GM18508 (cell line): ENCODE measurements at regions not wholly inside any gene's neighbourhood (a gene's known extent, or its start where the extent isn't known, plus 50 kb on each side); places are given as distances from the start of the nearest gene placed in this dataset.
"Not testable (repeated sequence)": the region's sequence is repeated elsewhere in the genome, so short reads cannot be mapped to it uniquely, and the experiment has no call there.

Experiments used
- ATAC-seq: cut with Tn5 transposase; IDR thresholded peaks from one replicate; pipeline ENCODE4 v1.9.1; 2021; ENCODE audit warnings: moderate number of reproducible peaks; ENCODE audit not compliant: insufficient read depth, unreplicated experiment

DNA sequence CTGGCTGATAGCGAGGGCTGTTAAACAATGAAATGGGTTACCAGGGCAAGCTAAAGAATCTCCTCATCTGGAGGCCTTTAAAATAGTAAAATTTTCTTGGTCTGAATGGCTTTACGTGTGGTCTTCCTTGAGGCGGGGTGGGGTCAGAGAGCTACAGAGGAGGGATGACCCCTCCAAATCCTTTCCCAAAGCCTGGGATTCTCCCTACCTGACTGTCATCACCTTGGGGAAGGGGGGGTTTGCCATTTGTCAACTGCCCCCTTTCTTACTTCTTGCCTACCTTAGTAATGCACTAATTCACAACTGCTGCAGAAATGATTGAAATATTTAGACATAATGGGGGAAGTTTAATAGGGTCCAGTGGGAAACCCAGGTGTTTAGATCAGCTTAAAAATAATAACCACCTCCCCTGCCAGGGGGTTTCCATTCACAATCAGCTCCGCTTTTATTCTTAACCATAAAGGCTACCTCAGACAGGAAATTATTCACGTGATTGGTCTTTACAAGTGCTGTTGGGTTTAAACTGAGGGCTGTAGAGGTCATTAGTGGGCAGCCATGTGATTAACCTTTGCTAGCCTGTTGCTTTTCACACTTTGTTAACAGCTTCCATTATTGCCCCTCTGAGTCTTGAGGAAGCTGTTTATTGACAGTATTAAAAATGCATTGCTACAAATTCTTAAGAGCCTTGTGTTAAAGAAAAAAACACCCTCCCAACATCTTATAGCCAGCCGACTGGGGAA is 276.5 kb upstream of the ATP11B start:
- ATAC-seq = no peak

DNA sequence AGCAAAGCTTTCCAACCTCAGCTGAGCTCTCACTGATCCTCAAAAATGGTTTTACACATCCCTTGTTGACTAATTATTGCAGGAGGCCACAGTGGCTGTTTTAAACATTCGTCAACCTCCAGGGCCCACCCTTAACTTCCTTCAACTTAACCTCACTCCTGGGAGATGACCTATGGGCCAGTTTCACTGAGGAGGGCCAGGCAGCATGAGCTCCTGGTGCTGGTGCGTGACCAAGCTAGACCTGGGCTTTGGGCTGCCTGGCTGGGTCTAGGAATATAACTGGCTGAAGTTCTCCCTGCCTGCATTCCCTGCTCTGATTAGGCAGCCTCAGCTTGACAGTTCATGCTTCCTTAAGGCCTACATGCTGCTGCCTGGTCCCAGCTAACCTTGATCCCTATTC is 273.7 kb upstream of the ATP11B start:
- no peak for ATAC-seq

DNA sequence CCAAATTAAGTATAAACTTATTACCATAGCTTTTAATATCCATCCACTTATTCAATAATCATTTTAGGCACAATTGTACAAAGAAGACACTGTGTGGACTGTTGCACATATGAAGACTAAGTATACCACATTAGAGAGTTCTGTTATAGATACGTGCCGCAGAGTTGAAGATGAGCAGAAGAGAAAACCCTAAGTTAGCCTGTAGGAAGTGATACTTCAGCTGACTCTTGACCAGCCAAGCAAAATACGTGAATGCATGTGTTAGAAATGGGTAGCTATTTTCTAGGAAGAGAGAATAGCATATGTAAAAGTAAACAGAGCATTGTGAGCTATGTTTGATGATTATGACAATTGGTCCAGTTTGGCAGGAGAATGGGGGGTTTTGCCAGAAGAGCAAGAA is 272.0 kb upstream of the ATP11B start:
- ATAC-seq = no peak

DNA sequence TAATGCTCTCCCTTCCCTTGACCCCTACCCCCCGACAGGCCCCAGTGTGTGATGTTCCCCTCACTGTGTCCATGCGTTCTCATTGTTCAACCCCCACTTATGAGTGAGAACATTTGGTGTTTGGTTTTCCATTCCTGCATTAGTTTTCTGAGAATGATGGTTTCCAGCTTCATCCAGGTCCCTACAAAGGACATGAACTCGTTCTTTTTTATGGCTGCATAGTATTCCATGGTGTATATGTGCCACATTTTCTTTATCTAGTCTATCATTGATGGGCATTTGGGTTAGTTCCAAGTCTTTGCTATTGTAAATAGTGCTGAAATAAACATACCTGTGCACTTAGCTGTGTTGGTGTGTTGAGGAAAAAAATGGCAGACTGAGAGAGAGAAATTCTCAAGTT is 269.9 kb upstream of the ATP11B start:
- not testable (repeated sequence) for ATAC-seq

DNA sequence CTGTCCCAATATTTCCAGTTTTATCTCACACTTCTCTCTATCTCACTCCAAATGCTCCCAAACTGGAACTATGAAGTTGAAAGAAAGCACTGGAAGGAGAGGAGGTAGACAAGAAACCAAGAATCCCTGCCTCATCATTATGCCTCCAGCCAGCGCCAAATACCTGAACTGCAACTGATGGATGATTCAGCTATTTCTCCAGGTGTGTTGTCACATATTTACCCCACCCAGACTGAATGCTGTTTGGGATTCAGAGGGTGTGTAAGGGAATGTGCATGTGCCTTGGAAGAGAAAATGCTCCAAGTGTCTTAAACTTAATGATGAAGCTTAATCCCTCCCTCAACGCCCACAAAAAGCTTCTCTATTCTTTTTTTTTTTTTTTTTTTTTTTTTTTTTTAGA is 269.5 kb upstream of the ATP11B start:
- ATAC-seq = no peak

DNA sequence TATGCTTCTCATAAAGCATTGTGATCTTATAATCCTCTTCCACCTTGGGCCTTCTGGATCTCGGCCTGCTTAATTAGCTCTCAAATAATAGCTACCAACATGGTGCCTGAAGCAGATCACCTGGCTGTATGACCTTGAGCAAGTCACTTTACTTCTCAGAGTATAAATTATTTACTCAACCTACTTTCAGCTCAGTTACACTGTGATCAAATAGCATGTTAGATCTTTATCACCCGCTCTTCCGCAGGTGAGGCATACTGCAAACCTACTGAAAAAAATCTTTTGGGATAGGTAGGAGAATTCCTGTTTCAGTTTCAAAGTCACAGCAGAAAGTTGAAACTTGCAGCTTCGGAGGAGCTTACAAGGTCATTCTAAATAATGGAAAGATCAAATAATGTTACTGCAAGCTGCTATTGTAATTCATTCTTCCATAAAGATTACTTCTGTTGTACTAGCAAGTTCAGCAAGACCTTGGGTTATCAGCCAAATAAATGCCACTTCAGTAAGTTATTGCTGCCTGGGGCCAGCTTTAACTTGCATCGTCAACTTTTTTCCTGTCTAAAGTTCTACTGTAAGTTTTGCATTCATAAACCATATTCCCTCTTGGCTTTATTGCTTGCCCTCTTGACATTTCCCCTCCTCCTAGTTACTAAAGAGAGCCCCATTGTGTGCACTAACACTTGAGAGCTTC is 268.4 kb upstream of the ATP11B start:
- no peak for ATAC-seq

DNA sequence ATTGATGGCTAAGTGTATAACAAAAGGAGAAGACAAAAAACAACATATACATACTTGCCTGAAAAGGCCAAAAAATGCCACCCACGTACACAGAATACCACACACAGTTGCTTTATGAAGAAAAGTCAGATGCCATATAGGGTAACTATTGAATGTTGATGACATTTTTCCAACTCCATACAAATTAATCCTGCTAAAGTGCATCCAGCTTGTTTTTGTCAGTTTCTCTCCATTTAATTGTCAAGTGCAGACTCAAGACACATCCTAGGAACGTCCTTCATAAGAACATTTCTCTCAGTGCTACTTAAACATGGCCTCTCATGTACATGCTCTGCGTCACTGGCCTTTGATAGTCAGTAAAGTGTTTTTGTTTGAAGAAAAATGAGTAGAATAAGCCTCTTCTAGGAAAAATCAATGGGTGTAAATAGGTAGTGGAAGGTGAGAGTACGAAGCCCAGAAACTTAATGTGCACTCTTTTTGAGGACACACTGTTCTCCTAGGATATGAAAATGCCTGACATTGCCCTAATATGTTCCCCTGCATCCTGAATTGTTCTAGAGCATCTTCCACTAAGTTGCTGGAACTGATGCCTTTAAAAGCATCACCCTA is 267.4 kb upstream of the ATP11B start:
- ATAC-seq = no peak

DNA sequence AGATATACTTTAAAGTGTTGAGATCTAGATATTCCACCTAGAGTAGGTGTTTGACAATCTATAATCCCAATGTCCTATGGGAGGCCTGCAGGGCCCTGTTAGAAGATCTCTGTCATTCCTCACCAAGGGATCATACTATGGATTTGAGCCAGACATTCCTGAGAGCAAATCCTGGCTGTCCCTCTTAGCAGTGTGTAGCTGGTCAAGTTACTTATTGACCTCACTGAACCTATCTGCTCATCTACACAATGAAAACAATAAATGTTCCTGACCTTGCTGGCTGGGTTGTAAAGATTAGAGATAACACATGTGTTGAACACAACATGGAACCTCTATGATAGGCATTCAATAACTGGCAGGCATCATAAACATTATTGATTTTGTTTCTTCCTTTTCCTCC is 265.6 kb upstream of the ATP11B start:
- no peak for ATAC-seq

DNA sequence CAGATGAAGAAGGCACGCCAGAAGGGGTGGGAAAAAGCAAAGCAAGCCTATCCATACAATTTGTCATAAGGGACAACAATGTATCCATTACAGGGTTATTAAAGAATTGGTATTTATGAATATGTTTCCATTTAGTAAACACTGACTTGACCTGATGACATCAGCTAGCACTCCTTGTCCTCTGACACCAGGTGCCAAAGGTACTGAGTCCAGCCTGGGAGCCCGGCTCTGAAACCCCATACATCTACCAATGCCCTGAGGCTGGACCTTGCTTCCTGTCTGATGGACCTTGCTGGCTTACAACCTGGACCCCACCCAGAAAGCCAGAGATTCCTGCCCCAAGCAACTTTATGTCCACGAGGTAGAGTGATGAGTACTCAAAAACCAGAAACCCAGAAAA is 263.0 kb upstream of the ATP11B start:
- no peak for ATAC-seq

DNA sequence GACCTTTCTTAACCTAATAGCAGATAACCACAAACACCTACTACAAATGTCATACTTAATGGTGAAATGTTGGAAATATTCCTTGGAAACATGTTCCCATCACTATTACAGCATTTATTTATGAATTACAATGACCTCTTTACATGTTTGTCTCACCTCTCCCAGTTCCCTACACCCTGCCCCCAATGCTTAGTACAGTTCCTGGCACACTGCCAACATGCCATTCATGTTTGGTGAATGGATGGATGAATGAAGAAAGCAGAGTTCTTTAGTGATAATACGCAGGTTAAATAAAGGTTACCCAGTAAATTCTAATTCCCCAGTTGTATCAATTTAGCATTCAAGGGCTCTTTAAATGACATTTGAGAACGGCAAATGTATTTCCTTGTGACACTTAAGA is 259.9 kb upstream of the ATP11B start:
- no peak for ATAC-seq

DNA sequence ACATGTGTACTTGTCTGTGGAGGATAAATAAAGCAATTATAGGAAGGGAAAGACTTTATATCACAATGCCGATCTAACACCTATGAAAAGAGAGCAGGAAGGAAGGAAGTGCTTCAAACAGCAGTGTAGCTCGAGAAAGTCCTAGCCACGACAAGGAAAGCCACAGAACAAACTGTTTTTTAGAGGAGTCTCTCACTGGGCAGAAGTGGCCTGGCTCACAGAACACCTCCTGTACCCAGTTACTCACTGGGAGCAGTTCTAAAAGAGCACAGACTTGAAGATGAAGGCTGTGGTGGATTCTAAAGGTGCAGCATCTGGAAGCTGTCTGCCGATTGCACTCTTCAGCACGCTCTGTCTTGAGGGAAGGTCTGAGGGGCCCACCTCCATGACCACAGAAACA is 248.8 kb upstream of the ATP11B start:
- ATAC-seq = no peak

DNA sequence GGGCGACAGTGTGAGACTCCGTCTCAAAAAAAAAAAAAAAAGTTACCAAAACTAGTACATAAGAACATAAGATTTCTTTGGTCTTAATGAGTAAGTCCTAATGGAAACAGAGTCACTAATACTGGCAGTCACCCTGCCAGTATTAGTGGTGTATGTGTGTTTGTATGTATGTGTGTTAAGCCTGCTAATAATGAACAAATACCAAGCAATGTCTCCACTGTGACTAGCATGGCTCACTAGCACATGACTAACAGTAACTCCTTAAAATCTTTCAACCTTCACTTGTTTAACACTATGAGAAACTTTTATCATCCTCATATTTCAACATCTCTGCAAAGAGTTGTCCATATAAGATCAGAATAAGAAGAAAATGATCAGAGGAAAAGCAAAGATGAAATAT is 231.0 kb upstream of the ATP11B start:
- ATAC-seq = no peak

DNA sequence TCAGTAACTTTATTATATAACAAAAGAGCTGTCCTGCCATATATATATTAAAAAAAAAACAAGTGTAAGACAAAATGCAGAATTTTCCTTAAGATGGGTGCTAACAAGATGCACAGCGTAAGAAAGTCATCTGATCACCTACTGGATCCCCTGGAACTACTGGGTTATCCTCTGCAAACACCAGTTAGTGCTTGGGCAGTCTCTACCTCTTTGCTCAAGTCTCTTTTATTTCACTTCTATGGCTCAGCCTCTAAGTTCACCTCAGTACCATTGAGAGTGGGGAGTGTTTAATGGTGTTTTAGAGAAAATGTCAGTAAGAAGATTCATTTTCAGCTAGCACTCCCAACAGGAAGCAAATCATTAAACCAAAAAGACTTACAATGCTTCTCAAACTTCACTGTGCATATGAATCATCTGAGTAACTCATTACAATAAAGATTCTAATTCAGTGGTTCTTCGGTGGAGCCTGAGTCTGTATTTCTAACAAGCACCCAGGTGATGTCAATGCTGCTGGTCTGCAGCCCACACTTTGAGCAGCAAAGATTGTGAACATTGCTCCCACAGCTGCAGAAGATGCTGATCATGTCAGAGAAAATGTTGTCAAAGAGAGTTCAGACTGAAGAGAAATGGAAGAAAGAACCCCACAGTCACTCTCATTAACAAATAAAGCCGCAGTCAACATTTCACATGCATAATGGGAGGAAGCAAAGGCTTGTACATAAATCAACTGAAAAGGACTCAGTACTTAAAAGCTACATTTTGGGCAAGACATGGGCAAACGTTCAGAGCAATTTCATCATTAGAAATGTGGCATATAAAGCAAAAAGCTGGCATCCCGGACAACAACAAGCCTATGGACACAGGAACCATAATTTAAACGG is 227.1 kb upstream of the ATP11B start:
- no peak for ATAC-seq

DNA sequence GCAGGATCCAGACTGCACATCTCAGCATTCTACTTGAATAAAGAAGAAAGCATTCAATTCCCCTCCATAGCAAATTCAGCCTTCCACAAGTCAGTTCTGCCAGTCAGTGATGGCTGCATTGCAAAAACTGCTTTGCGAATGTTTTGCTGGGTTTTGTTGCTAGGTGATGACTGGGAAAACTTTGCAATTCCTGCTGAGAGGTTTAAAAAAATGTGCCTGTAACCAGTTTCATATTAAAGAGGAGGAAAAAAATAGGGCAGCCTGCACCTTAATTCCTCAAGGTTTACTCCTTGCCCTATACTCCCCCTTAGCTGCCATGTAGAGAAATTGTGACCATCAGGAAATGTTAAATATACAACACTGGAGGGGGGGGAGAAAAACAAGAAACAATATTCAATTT is 225.6 kb upstream of the ATP11B start:
- ATAC-seq = no peak

DNA sequence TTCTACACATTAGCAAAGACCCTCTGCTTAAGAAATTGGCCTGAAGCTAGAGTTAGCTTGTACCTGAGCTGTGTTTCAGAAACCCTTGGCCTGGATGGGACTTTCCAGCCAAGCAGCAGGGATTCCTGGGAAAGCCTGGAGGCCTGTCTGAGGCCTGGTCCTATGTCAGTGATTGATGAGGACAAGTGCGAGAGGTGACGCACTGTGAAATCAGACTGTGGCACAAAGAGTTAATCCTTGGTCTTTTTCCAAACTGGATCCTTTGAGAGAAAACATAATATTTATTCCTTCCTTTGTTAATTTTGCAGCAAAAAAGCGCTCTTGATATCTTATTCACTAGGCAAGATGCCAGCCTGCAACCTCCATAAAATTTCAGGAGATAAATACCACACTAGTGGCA is 225.0 kb upstream of the ATP11B start:
- no peak for ATAC-seq

DNA sequence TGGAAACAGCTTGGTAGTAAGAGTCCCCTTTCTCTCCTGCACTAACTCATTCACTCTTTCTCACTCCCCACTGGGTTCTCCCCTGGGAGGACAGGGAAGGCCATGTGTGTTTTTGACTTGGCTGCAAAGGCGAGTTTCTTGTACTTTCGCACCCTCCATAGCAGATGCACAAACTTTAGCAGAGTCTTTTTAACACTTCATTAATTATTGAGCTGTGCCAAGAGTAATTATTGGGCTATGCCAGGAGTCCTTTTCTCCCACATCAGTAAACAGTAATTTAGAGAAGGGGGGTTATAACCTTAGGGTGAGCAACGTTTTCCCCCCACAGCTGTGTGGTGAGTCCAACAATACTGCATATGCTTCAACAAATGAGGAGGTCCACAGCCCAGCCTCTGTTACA is 224.4 kb upstream of the ATP11B start:
- no peak for ATAC-seq

DNA sequence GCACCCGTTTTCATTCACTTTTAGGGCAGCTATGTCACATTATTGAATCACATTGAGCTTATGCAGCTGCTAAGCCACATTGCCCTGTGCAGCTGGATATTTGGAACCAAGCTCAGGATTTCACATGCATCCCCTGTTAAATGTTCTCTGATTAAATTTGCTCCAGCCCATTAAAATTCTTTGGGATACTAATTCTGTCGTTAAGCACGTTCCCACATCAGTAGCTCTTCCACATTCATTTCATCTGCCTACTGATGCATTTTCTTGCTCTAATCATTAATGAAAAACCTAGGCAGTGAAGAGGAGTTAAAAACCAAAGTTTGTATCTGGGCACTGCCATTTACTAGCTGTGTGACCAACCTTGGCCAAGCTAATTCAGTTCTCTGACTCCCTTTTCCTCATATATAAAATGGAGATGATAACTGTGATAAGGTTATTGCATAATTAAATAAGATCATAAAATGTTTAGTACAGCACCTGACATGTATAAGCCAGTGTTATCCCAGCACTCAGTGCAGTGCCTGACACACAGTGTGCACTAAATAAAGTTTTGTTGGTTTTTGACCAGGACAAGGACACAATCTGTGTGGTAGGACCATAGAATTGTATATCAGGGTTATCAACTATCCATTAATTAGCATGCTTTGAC is 222.2 kb upstream of the ATP11B start:
- no peak for ATAC-seq

DNA sequence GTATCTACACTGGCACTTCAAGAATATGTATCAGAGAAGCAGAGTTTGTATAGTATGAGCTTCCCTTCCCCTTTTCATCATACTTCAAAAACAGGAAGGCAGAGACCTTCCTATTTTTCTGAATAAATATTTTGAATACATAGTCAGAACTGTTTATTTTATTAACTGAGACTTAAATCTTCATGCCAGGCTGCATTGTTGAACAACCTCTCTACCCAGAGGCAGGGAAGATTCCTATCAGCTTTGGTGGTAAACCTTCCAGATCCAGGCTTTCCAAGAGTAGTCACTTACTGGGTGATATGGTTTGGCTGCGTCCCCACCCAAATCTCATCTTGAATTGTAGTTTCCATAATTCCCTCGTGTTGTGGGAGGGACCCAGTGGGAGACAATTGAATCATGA is 217.4 kb upstream of the ATP11B start:
- ATAC-seq = no peak

DNA sequence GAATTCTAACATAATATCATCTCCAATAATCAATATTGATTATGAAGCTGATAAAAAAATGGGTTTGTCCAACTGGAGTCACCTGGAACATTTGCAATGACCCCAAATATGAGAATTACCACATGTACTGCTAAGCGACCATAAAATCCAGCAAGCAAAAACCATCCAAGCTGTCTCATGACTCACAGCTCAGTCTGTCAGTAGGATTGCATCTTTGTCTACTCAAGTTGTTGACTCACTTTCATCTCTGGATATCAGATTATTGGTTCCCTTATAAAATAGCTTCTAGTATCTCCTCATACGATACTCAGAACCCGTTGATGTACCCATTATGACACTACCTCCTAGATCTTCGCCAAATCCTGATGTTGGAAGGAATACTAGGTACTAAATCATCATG is 209.8 kb upstream of the ATP11B start:
- no peak for ATAC-seq

DNA sequence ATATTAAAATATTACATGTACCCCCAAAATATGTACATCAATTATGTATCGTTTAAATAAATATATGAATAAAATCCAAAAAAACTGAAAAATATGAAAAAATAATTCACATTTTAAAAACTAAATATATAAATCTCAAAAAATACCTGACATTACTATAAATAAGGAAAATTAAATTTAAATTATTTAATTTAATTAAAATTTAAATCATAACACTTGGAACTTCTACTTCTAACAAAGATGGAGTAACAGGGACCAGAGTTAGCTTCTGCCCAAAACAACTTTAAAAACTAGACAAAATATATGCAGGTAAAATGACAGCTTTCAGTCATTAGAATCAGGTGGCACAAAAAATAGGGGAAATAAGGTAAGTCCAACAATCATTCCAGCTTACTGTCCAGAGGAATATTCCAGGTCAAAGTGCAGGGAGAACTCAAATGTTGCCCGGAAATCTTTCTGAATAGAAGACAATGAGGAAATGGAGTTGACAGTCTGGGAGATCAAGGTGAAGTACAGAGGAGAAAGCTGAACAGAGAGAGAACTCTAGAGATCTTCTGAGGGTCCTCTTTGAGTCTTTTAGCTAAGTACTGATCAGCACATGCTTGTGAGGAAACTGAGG is 207.7 kb upstream of the ATP11B start:
- no peak for ATAC-seq
